ENCODE measurements at regions not wholly inside any gene's neighbourhood (a gene's known extent, or its start where the extent isn't known, plus 50 kb on each side); places are given as distances from the start of the nearest gene placed in this dataset.

DNA sequence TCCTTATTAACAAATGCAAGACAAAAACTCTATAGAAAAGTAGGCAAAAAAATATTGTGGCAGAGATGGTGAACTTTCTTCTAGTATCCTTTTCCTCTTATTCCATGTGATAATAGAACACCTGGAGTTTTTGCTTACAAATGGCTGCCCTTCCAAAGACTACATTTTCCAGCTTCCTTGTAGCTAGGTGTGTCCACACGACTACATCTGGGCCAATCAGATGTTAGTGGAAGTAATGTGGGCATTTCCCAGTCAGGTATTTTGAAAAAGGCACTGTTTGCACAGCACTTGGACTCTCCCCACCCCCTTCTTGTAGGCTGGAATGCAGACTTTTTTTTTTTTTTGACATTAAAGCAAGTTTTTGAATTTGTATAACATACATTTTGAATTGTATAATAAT, 105.5 kb upstream of the TBX20 start:
- ATAC-seq (ENCODE audit: low read depth) = no peak
- Histone ChIP-seq H3K4me1 (ENCODE audit: insufficient read depth, poor library complexity, severe bottlenecking) (no peaks in the 10 kb centered on the region), H3K27me3 (ENCODE audit: insufficient read depth, poor library complexity, severe bottlenecking) (no peaks in the 10 kb centered on the region), H3K36me3 (ENCODE audit: low read depth) (no peaks in the 10 kb centered on the region), H3K4me3 (ENCODE audit: severe bottlenecking) (no peak overlapping the region), H3K27ac (ENCODE audit: poor library complexity, severe bottlenecking) (no peak overlapping the region), H3K9me3 (ENCODE audit: severe bottlenecking) (no peaks in the 10 kb centered on the region)
- TF ChIP-seq, protein P1, sequence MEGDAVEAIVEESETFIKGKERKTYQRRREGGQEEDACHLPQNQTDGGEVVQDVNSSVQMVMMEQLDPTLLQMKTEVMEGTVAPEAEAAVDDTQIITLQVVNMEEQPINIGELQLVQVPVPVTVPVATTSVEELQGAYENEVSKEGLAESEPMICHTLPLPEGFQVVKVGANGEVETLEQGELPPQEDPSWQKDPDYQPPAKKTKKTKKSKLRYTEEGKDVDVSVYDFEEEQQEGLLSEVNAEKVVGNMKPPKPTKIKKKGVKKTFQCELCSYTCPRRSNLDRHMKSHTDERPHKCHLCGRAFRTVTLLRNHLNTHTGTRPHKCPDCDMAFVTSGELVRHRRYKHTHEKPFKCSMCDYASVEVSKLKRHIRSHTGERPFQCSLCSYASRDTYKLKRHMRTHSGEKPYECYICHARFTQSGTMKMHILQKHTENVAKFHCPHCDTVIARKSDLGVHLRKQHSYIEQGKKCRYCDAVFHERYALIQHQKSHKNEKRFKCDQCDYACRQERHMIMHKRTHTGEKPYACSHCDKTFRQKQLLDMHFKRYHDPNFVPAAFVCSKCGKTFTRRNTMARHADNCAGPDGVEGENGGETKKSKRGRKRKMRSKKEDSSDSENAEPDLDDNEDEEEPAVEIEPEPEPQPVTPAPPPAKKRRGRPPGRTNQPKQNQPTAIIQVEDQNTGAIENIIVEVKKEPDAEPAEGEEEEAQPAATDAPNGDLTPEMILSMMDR (IDR thresholded peaks at IDR 0.05; ENCODE audit: poor library complexity, severe bottlenecking) = no peak
- no peak for DNase-seq (ENCODE audit: low spot score)

DNA sequence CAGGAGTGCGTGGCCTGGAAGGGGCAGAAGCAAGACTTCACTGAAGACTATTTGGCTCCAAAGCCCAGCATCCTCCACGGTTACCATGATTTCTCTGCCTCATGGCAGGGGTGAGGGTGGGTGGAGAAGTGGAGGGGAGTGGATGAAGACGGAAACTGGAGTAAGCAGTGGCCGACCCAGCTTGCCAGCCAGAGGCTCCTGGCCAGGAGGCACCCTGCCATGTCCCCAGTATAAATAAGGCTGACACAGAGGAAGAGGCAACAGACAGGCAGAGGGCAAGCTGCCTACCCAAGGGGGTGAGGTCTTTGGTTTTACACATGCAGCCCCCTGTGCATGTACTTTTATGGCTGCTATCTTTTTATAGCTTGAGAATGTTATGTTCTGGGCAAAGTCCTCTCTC, 102.6 kb upstream of the TBX20 start:
- no peaks in the 10 kb centered on the region for H3K4me1 ChIP-seq (ENCODE audit: insufficient read depth, poor library complexity, severe bottlenecking)
- H3K27me3 ChIP-seq (ENCODE audit: insufficient read depth, poor library complexity, severe bottlenecking) = no peaks in the 10 kb centered on the region
- H3K9me3 ChIP-seq (ENCODE audit: severe bottlenecking) = no peaks in the 10 kb centered on the region
- ATAC-seq (ENCODE audit: low read depth) = no peak
- no peak for DNase-seq (ENCODE audit: low spot score)
- no peak overlapping the region for H3K27ac ChIP-seq (ENCODE audit: poor library complexity, severe bottlenecking)
- no peak overlapping the region for H3K4me3 ChIP-seq (ENCODE audit: severe bottlenecking)
- TF ChIP-seq, protein P1 (IDR thresholded peaks at IDR 0.05; ENCODE audit: poor library complexity, severe bottlenecking) = no peak
- no peaks in the 10 kb centered on the region for H3K36me3 ChIP-seq (ENCODE audit: low read depth)

DNA sequence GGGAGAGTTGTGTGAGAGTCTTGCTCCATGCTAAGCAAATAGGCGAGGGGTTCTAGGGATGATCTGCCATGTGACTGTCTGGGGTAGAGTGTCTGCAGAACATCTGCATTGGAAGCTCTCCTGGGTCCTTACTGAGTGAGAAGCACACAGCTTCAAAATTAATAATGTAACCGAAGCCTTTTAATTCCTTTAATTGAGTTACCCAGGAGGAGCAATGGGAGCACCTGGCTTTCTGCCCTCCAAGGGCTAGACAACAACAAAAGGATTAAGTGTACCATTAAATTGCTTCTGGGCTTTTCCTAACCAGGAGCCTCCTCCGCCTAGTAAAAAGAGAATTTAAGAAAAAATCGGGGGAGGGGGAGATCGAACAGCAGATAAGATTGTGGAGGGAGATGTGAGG, 102.0 kb upstream of the TBX20 start:
- TF ChIP-seq, protein P1 (IDR thresholded peaks at IDR 0.05; ENCODE audit: poor library complexity, severe bottlenecking) = no peak

DNA sequence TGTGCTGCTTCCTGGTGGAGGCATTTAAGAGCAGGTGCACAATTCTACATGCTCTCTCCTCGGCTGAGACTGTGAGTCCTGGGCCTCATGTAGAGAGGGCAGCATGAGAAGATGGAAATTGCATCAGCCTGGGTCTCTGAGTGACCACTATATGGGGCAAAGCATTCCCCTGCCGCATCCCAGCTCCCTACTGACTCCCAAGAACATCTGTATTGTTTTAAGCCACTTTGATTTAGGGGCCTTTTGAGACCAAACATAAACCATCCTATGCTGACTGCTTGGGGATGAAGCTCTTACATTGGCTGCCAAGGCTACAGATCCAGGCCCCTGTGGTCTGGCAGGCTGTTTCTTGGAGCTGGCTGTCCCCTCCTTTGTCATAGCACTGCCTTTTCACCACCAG, 101.3 kb upstream of the TBX20 start:
- no peaks in the 10 kb centered on the region for H3K36me3 ChIP-seq (ENCODE audit: low read depth)
- H3K27me3 ChIP-seq (ENCODE audit: insufficient read depth, poor library complexity, severe bottlenecking) = no peaks in the 10 kb centered on the region
- no peaks in the 10 kb centered on the region for H3K4me1 ChIP-seq (ENCODE audit: insufficient read depth, poor library complexity, severe bottlenecking)
- H3K4me3 ChIP-seq (ENCODE audit: severe bottlenecking) = no peak overlapping the region
- TF ChIP-seq, protein P1 (IDR thresholded peaks at IDR 0.05; ENCODE audit: poor library complexity, severe bottlenecking) = no peak
- no peak for DNase-seq (ENCODE audit: low spot score)
- H3K9me3 ChIP-seq (ENCODE audit: severe bottlenecking) = no peaks in the 10 kb centered on the region
- no peak for ATAC-seq (ENCODE audit: low read depth)
- H3K27ac ChIP-seq (ENCODE audit: poor library complexity, severe bottlenecking) = no peak overlapping the region

More for the DNA sequence above, 102.0 kb upstream of the TBX20 start:
- H3K36me3 ChIP-seq (ENCODE audit: low read depth) = no peaks in the 10 kb centered on the region
- DNase-seq (ENCODE audit: low spot score) (no peak), ATAC-seq (ENCODE audit: low read depth) (no peak)
- no peak overlapping the region for H3K27ac ChIP-seq (ENCODE audit: poor library complexity, severe bottlenecking)
- no peaks in the 10 kb centered on the region for H3K27me3 ChIP-seq (ENCODE audit: insufficient read depth, poor library complexity, severe bottlenecking)
- H3K4me1 ChIP-seq (ENCODE audit: insufficient read depth, poor library complexity, severe bottlenecking) = no peaks in the 10 kb centered on the region
- no peak overlapping the region for H3K4me3 ChIP-seq (ENCODE audit: severe bottlenecking)
- H3K9me3 ChIP-seq (ENCODE audit: severe bottlenecking) = no peaks in the 10 kb centered on the region

DNA sequence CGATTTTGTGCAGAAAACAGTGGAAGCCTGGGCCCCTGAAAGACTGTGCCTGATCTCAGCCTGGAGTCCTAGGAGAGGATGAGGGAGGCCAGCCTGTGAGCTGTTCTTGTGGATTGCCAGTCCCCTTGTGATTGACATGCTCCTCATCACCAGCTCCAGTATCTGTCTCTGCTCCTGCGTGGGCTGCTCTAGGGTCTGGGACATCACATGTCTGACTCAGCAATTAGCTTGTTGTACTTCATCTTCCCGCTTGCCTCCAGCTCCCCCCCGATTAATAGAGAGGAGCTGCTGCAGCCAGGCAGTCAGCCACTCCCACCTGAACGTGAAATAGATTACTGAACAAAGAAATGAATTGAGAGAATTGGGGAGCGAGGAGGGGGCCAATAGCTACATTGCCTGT, 99.6 kb upstream of the TBX20 start:
- DNase-seq (ENCODE audit: low spot score) (no peak), ATAC-seq (ENCODE audit: low read depth) (no peak)
- TF ChIP-seq, protein P1 (IDR thresholded peaks at IDR 0.05; ENCODE audit: poor library complexity, severe bottlenecking) = no peak
- H3K9me3 ChIP-seq (ENCODE audit: severe bottlenecking) = no peaks in the 10 kb centered on the region
- no peak overlapping the region for H3K27ac ChIP-seq (ENCODE audit: poor library complexity, severe bottlenecking)
- no peaks in the 10 kb centered on the region for H3K36me3 ChIP-seq (ENCODE audit: low read depth)
- H3K4me1 ChIP-seq (ENCODE audit: insufficient read depth, poor library complexity, severe bottlenecking) = no peaks in the 10 kb centered on the region
- no peaks in the 10 kb centered on the region for H3K27me3 ChIP-seq (ENCODE audit: insufficient read depth, poor library complexity, severe bottlenecking)
- H3K4me3 ChIP-seq (ENCODE audit: severe bottlenecking) = no peak overlapping the region
